WTC11 (cell line): ENCODE measurements at regions not wholly inside any gene's neighbourhood (a gene's known extent, or its start where the extent isn't known, plus 50 kb on each side); places are given as distances from the start of the nearest gene placed in this dataset.
A peak's percentile ranks its signal among the peaks of the same experiment; 100 is the strongest.

Experiments
- ATAC-seq: fragments of 200-7000 bp; cut with Tn5 transposase; 2 replicates; pipeline ENCODE4 v1.10.0; 2021; ENCODE audit warnings: mild to moderate bottlenecking, moderate library complexity
- CTCF ChIA-PET: fragments of 300-600 bp; sonication (Branson Sonifier 250); formaldehyde crosslinking; loops from one replicate; lab custom pipeline; 2021; ENCODE audit warnings: antibody characterized with exemption; lab: Charles Lee
- POLR2A ChIA-PET: fragments of 350-600 bp; sonication (Branson Sonifier 250); formaldehyde crosslinking; loops from one replicate; lab custom pipeline; 2021; ENCODE audit warnings: antibody characterized with exemption; lab: Charles Lee
- DNase-seq: peaks from one replicate; pipeline ENCODE4 v3.0.0; 2021; ENCODE audit warnings: low spot score
- H3K27ac Mint-ChIP-seq: 2 replicates; pipeline ENCODE4 v1.8.0; 2021; ENCODE audit warnings: mixed read lengths
- H3K27me3 Mint-ChIP-seq: 2 replicates; pipeline ENCODE4 v1.8.0; 2021; ENCODE audit warnings: low read depth, mild to moderate bottlenecking, moderate library complexity, mixed read lengths
- H3K36me3 Mint-ChIP-seq: 2 replicates; pipeline ENCODE4 v1.8.0; 2021; ENCODE audit warnings: mixed read lengths
- H3K4me1 Mint-ChIP-seq: 2 replicates; pipeline ENCODE4 v1.8.0; 2022; ENCODE audit warnings: mixed read lengths
- H3K4me3 Mint-ChIP-seq: 2 replicates; pipeline ENCODE4 v1.8.0; 2021; ENCODE audit warnings: mild to moderate bottlenecking, moderate library complexity, mixed read lengths
- H3K9me3 Mint-ChIP-seq: 2 replicates; pipeline ENCODE4 v1.8.0; 2021; ENCODE audit warnings: mixed read lengths
- ATF1 ChIP-seq: sonication (generic); formaldehyde crosslinking; IDR thresholded peaks from 2 replicates; pipeline ENCODE4 v1.8.1; 2023; ENCODE audit warnings: mild to moderate bottlenecking, moderate library complexity, missing genetic modification reagents
- ATF3 ChIP-seq: sonication (generic); formaldehyde crosslinking; conservative IDR thresholded peaks from 2 replicates; pipeline ENCODE4 v1.8.1; 2022; ENCODE audit warnings: mild to moderate bottlenecking, missing genetic modification reagents
- E2F5 ChIP-seq: sonication (generic); formaldehyde crosslinking; IDR thresholded peaks from 2 replicates; pipeline ENCODE4 v1.8.1; 2022; ENCODE audit warnings: mild to moderate bottlenecking, moderate library complexity, missing genetic modification reagents
- ERG ChIP-seq: fragments of 250-450 bp; sonication (Bioruptor Pico); IDR thresholded peaks from 2 replicates; pipeline ENCODE4 v1.8.0; 2021; ENCODE audit warnings: mild to moderate bottlenecking
- ETV6 ChIP-seq: sonication (generic); formaldehyde crosslinking; IDR thresholded peaks from 2 replicates; pipeline ENCODE4 v1.8.1; 2022; ENCODE audit warnings: mild to moderate bottlenecking, missing genetic modification reagents
- FOXP4 ChIP-seq: sonication (generic); formaldehyde crosslinking; IDR thresholded peaks from 2 replicates; pipeline ENCODE4 v1.8.0; 2022; ENCODE audit warnings: mild to moderate bottlenecking, missing genetic modification reagents
- HMGXB4 ChIP-seq: sonication (generic); formaldehyde crosslinking; IDR thresholded peaks from 2 replicates; pipeline ENCODE4 v1.8.1; 2023; ENCODE audit warnings: mild to moderate bottlenecking, moderate library complexity, missing genetic modification reagents
- MAX ChIP-seq: sonication (generic); formaldehyde crosslinking; IDR thresholded peaks from 2 replicates; pipeline ENCODE4 v1.8.0; 2022; ENCODE audit warnings: mild to moderate bottlenecking, missing genetic modification reagents
- NFE2L1 ChIP-seq: sonication (generic); formaldehyde crosslinking; IDR thresholded peaks from 2 replicates; pipeline ENCODE4 v1.8.1; 2023; ENCODE audit warnings: missing genetic modification reagents
- NR3C1 ChIP-seq: sonication (generic); formaldehyde crosslinking; conservative IDR thresholded peaks from 2 replicates; pipeline ENCODE4 v1.8.1; 2023; ENCODE audit warnings: low read depth, mild to moderate bottlenecking, missing genetic modification reagents
- SP1 ChIP-seq: sonication (generic); formaldehyde crosslinking; conservative IDR thresholded peaks from 2 replicates; pipeline ENCODE4 v1.8.1; 2022; ENCODE audit warnings: missing genetic modification reagents
- TCF7 ChIP-seq: sonication (generic); formaldehyde crosslinking; IDR thresholded peaks from 2 replicates; pipeline ENCODE4 v1.8.0; 2022; ENCODE audit warnings: mild to moderate bottlenecking, low read depth, missing genetic modification reagents, moderate library complexity
- TP53 ChIP-seq: sonication (generic); formaldehyde crosslinking; IDR thresholded peaks from 2 replicates; pipeline ENCODE4 v1.8.1; 2023; ENCODE audit warnings: mild to moderate bottlenecking, missing genetic modification reagents
- USF1 ChIP-seq: sonication (generic); formaldehyde crosslinking; IDR thresholded peaks from 2 replicates; pipeline ENCODE4 v1.8.0; 2022; ENCODE audit warnings: mild to moderate bottlenecking, missing genetic modification reagents
- ZBTB43 ChIP-seq: sonication (generic); formaldehyde crosslinking; IDR thresholded peaks from 2 replicates; pipeline ENCODE4 v1.8.1; 2023; ENCODE audit warnings: mild to moderate bottlenecking, missing genetic modification reagents
- ZNF121 ChIP-seq: sonication (generic); formaldehyde crosslinking; IDR thresholded peaks from 2 replicates; pipeline ENCODE4 v1.8.0; 2023; ENCODE audit warnings: missing genetic modification reagents
- ZNF263 ChIP-seq: sonication (generic); formaldehyde crosslinking; IDR thresholded peaks from 2 replicates; pipeline ENCODE4 v1.8.1; 2022; ENCODE audit warnings: low read depth, mild to moderate bottlenecking, moderate library complexity, missing genetic modification reagents
- ZNF281 ChIP-seq: sonication (generic); formaldehyde crosslinking; IDR thresholded peaks from 2 replicates; pipeline ENCODE4 v1.8.0; 2023; ENCODE audit warnings: mild to moderate bottlenecking, missing genetic modification reagents

GRCh38 chr4:15253349-15253748 lies 174.5 kb upstream of the C1QTNF7 start (continued):
- TF ChIP-seq ZBTB43 (CRISPR knock-in tag): no peak
- no peak for TF ChIP-seq ZNF263
- no peak for TF ChIP-seq ZNF121
- no peak for TF ChIP-seq E2F5

- peaks cover 27% of the 10 kb centered on the region for H3K27me3 Mint-ChIP-seq
- CTCF ChIA-PET: interaction anchor here (1.4 kb wide), 1 partner anchor 16 kb away, joined by 4 read pairs; no protein-coding TSS in a partner anchor
Measured at GRCh38 chr4:15254236-15254880, 173.5 kb upstream of the C1QTNF7 start.

GRCh38 chr4:15255537-15255936 lies 172.3 kb upstream of the C1QTNF7 start:
- H3K27me3 Mint-ChIP-seq: peaks cover 27% of the 10 kb centered on the region
- no peaks in the 10 kb centered on the region for H3K36me3 Mint-ChIP-seq
- peaks cover 27% of the 10 kb centered on the region for H3K4me1 Mint-ChIP-seq
- H3K9me3 Mint-ChIP-seq: no peaks in the 10 kb centered on the region
- H3K27ac Mint-ChIP-seq: no peak overlapping the region
- POLR2A ChIA-PET: no interaction called here
- no peak overlapping the region for H3K4me3 Mint-ChIP-seq
- CTCF ChIA-PET: interaction anchor here (1.4 kb wide), 1 partner anchor 17 kb away, joined by 4 read pairs; no protein-coding TSS in a partner anchor
- ATAC-seq: peak; percentile 93
- no peak for DNase-seq
- TF ChIP-seq NR3C1 (CRISPR knock-in tag) (no peak), HMGXB4 (CRISPR knock-in tag) (no peak), ATF3 (CRISPR knock-in tag) (no peak), TCF7 (CRISPR knock-in tag) (no peak), MAX (CRISPR knock-in tag) (no peak), SP1 (CRISPR knock-in tag) (no peak), TP53 (no peak), ATF1 (CRISPR knock-in tag) (no peak), ZNF281 (no peak)

More at GRCh38 chr4:15254236-15254880, 173.5 kb upstream of the C1QTNF7 start:
- no peak overlapping the region for H3K27ac Mint-ChIP-seq
- POLR2A ChIA-PET: no interaction called here
- no peaks in the 10 kb centered on the region for H3K9me3 Mint-ChIP-seq
- peaks cover 27% of the 10 kb centered on the region for H3K4me1 Mint-ChIP-seq
- TF ChIP-seq FOXP4 (CRISPR knock-in tag) (no peak), USF1 (CRISPR knock-in tag) (no peak), ETV6 (CRISPR knock-in tag) (no peak), ERG (CRISPR knock-in tag) (no peak), NFE2L1 (no peak)
- TF ChIP-seq, all 79 proteins: peak for 0
- ATAC-seq: no peak
- Mint-ChIP-seq H3K4me3 (no peak overlapping the region), H3K36me3 (no peaks in the 10 kb centered on the region)
- no peak for DNase-seq
